Fibroblast of skin of scalp (primary cell): ENCODE measurements at regions not wholly inside any gene's neighbourhood (a gene's known extent, or its start where the extent isn't known, plus 50 kb on each side); places are given as distances from the start of the nearest gene placed in this dataset.

Experiments
- DNase-seq: peaks from one replicate; pipeline ENCODE4 v3.0.0-alpha.2; 2013

DNA sequence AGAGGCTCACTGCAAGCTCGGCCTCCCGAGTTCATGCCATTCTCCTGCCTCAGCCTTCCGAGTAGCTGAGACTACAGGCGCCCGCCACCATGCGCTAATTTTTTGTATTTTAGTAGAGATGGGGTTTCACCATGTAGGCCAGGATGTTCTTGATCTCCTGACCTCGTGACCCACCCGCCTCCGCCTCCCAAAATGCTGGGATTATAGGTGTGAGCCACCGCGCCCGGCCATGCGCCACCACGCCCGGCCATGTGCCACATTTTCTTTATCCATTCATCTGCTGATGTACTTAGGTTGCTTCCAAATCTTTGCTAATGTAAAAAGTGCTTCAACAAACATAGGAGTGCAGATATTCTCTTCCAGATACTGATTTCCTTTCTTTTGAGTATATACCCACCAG lies 408.6 kb downstream of the CAAP1 start:
- no peak for DNase-seq

GRCh38 chr9:26477963-26478362 lies 414.6 kb downstream of the CAAP1 start:
- no peak for DNase-seq

DNA sequence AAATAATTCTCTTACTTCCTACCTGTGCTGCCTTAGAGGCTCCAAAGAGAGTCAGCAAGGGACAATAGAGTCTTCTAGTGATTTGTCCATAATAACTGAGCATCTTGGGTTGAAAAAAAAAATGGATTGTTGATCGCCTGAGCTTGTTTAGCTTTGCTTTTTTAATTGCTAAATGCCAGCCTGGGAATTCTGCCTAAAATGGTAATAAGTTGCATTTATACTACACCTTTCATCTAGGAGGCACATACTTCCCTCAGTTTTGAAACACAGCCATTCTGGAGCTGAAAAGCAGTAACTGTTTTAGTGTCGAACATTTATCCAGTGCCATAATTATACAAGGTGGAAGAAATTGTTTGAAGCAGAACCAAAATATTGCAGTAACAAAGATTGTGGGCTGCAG lies 421.3 kb downstream of the CAAP1 start:
- DNase-seq, result no peak

DNA sequence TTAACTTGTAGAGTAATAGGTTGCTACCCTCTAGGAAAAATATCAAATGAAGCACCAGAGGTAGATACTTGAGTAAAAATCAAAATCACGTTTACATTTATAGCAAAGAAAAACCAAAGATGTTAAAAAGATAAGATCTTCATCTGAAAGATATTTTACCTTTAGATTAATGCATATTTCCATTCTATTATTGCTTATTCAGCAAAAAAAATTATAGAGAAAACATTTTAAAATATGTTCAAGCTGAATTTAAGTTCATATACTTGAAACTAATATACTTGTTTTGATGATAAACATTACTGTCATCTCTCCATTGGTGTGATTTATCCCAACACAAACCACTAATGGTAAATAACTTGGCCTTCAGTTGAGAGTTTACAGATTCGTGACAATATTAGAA lies 422.3 kb downstream of the CAAP1 start:
- DNase-seq, result no peak

GRCh38 chr9:26463837-26464236 lies 428.8 kb downstream of the CAAP1 start:
- DNase-seq, result no peak

DNA sequence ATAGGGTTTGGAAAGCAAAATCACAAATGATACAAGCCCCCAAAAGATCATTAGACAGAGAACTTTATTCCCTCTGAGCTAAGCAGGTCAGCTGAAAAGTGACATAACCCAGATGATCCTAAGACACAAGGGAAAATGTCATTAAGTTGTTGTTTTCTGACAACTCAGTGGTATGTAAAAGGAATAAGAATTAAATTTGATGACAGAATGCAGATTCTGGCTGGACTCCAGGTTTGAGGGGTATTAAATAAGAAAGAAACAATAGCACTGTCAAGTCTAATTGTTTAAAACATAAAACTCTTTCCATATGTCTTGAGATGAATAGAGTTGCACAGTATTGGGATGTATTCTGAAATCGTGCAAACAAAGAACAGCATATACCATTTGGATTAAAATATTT lies 429.9 kb downstream of the CAAP1 start:
- no peak for DNase-seq

GRCh38 chr9:26462213-26462612 lies 430.4 kb downstream of the CAAP1 start:
- DNase-seq, result no peak

DNA sequence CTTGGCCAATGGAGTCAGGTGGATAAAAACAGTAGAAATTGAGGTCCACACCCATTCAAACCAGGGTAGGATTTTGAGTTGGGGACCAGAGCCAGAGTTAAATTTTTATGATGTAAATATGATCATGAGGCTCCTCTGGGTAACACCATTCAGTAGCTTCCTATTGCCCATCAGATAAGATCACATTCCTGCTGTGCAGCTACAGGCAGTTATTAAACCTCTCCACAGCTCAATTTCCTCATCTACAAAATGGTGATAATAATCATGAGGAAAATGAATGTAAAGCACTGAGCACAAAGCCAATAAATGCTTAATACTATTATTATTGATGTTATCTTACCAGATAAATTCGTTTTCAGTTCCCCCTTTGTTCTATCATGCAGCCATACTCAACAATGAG lies 432.0 kb downstream of the CAAP1 start:
- no peak for DNase-seq

- DNase-seq, result no peak
Observed at GRCh38 chr9:26459959-26460358, 432.6 kb downstream of the CAAP1 start.

- DNase-seq, result no peak
Observed at GRCh38 chr9:26458054-26458453, 434.5 kb downstream of the CAAP1 start.

- DNase-seq, result no peak
Observed at GRCh38 chr9:26457151-26457550, 435.5 kb downstream of the CAAP1 start.

DNA sequence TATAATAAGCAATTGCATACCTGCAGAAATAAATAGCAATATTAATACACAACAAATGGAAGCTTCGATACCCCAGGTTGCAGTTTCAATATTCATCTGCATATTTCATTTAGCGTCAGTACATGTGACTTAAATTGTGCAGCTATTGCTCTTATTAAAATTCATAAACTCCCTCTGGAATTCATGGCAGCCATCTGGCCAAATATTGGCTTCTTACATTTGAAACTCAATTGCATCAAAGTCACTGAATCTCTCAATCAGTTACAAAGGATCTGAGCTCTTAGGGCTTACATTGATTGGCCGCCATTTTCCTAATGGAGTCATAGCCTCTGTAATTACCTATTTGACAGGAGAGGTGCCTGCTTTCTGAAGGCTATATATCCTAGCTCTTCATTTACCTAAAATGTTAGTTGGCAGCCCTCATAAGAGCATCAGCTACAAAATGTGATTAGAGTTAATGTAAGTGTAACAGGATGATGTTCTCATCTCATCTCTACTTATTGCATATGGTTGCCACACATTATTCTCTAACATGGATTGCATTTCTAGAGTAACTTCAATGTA lies 453.5 kb downstream of the CAAP1 start:
- DNase-seq, result no peak

GRCh38 chr9:26437056-26437711 lies 455.4 kb downstream of the CAAP1 start:
- no peak for DNase-seq

- no peak for DNase-seq
Observed at GRCh38 chr9:26426551-26427131, 466.0 kb downstream of the CAAP1 start.

- no peak for DNase-seq
Observed at GRCh38 chr9:26418480-26418879, 474.1 kb downstream of the CAAP1 start.

- DNase-seq, result no peak
Observed at GRCh38 chr9:26415528-26415927, 477.1 kb downstream of the CAAP1 start.

- no peak for DNase-seq
Observed at GRCh38 chr9:26413611-26414010, 479.0 kb downstream of the CAAP1 start.

DNA sequence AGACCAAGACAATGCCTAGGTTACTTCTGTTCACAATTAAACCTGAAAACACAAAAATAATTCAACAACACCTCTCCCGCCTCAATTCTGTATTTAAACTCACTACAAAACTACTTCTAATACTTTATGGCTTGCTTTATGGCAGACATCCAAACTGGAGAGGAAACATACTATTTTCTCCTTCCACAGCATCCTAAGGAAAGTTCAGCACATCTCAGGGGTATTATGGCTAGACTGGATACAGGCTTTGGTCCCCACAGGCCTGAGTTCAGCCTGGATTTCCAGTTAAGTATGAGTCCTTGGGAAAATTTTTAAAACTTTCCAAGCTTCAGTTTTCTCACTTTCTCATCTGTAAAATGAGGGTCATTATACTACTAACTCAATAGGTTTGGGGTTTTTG lies 480.2 kb downstream of the CAAP1 start:
- DNase-seq, result no peak

GRCh38 chr9:26406676-26407075 lies 485.9 kb downstream of the CAAP1 start:
- DNase-seq, result no peak

GRCh38 chr9:26399556-26399955 lies 493.0 kb downstream of the CAAP1 start:
- DNase-seq, result no peak

DNA sequence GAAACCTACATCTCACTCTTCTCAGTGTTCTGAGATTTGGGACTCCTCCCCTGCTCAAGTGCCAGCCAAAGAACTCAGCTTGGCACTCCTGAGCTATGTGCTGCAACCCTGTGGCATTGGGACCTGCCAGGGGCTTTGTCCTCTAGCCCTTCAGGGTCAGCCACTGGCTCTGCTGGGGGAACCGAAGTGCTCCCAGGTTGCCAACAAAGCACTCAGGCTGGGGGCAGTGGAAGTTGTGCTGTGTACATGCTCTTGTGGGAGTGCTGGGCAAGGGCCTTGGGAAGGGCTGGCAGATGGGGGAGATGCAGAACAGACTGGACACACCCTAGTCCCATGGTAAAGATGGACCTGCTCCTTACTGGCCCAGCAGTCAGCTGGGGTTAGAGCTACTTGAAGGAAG lies 498.6 kb downstream of the CAAP1 start:
- DNase-seq, result no peak

DNA sequence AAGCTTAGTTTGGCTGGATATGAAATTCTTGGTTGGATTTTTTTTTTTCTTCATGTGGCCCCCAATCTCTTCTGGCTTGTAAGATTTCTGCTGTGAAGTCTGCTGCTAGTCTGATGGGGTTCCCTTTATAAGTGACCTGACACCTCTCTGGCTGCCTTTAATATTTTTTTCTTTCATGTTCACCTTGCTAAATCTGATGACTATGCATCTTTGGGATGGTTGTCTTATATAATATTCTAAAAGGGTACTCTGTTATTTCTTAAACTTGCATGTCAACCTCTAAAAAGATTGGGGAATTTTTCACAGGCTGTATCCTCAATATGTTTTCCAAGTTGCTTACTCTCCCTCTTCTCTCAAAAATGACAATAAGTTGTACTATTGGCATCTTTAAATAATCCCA lies 500.0 kb downstream of the CAAP1 start:
- DNase-seq, result no peak

DNA sequence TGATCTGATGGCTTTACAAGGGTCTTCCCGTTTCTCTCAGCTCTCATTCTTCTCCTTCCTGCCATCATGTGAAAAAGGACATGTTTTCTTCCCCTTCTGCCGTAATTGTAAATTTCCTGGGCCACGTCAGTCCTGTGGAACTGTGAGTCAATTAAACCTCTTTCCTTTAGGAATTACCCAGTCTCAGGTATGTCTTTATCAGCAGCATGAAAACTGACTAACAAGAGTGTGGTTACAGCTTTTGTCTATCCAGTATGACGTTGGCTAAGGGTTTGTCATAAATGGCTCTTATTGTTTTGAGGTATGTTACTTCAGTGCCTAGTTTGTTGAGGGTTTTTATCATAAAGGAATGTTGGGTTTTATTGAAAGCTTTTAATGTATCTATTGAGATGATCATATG lies 501.6 kb downstream of the CAAP1 start:
- no peak for DNase-seq

- no peak for DNase-seq
Observed at GRCh38 chr9:26375448-26375847, 517.2 kb downstream of the CAAP1 start.

GRCh38 chr9:26373616-26374015 lies 519.0 kb downstream of the CAAP1 start:
- DNase-seq, result no peak
